NOMO-1 treated with dmso at 0.1 percent for 144 hours (cell line): ENCODE measurements at regions not wholly inside any gene's neighbourhood (a gene's known extent, or its start where the extent isn't known, plus 50 kb on each side); places are given as distances from the start of the nearest gene placed in this dataset.

Experiments
- DNase-seq: peaks from one replicate; lab custom pipeline; 2025; ENCODE audit not compliant: unreplicated experiment; lab: John Stamatoyannopoulos, UW

DNA sequence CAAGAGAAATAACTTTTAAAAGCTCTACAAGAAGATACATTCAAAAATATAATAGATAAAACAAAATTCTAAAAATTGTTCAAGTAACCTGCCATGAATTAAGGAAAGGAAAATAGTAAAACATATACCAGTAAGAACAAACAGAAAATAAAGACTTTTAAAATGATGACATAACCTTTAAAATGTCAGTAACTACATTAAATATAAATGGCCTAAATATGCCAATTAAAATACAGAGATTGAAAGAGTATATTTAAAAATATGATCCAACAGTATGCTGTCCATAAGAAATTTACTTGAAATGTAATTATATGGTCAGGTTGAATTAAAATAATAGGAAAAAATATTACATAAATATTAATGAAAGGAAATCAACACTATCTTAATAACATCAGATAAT, 911.7 kb upstream of the POU3F3 start:
- no peak for DNase-seq

DNA sequence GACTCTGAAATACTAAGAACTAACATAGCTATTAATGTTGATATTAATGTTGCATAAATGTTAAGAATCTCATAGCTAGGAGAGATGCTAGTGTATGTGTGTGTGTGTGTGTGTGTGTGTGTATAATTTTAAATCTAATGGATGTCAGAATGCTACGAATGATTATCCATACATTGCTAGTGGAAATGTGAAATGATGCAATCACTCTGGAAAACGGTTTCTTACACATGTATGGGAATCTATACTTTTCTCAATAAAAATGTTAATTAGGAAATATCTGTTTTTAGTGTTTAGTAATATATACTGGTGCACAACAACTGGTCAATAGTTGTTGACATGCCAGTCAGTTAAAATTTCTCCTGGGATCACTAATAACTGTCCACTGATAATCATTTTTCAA, 908.8 kb upstream of the POU3F3 start:
- DNase-seq: no peak

DNA sequence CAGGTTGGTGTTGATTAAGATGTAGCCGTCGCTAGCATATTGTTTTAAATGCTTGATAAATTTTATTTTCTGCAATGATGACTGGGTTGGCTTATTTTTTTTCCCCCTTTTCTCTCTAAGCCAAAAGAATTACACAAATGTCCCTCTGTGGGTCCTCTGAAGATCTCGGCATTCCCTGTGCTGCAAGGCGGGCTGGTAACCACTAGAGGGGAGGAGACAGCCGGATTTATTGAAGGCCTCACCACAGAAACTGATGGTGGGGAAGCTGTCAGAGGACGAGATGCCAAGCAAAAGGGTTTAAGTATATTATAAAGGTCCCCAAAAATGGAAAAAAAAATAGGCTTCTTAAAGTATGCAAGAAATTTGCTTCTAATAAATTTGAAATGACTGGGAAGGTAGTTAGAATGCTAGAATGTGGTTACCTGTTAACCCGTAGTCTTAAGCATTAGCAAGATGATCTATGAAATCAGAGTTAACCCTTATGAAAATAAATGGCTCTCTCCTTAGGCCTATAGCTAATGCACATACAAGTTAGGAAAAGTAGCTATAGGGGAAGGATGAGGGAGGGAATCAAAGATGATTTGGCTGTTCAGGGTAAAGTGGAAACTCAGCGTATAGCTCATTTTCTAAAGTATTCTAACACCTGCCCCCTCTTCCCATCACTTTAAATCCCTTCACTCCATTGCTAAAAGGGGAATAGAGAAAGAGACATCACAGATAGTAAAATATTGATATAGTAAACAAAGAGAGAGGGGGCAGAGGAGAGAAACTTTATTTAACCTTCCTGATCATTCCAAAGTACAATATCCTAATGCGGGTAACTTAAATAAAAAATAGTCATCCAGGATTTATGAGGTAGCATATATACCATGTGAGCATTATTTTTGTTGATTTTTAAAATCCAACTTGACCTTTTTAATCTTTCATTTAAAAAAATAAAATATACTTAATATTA, 894.5 kb upstream of the POU3F3 start:
- no peak for DNase-seq

DNA sequence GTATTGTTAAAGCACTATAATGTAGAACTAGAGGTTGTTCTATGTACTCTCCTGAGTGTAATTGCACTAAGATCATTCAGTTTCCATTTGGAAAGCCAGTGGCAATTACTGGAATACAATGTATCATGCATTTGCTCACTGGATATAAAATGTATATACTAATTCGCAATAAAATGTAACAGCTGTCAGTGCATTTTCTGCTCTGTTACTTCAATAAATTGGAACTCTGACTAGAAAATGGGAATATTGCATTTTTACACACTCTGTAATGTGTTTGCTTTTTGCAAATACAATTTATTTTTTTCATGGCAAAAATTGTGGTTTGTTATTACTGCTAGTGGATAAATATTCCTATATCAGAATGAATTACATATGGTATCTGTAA, 893.8 kb upstream of the POU3F3 start:
- no peak for DNase-seq

DNA sequence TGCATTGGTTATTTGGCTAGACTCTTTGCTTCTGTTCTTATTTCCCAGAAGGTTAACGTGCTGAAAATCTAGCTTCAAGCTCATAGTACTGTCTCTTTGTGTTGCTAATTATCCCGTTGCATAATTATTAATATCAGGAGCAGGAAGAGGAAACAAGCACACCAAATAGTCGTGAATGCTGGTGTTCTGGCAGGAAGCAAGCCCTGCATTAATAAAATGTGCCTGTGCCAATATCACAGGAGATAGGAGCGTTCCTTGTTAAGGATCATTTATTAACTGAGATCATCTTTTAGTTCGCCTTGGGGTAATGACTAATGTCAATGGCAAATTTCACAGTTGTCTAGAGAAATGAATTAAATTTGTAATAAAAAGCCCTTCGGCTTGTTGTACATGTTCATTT, 893.0 kb upstream of the POU3F3 start:
- no peak for DNase-seq

DNA sequence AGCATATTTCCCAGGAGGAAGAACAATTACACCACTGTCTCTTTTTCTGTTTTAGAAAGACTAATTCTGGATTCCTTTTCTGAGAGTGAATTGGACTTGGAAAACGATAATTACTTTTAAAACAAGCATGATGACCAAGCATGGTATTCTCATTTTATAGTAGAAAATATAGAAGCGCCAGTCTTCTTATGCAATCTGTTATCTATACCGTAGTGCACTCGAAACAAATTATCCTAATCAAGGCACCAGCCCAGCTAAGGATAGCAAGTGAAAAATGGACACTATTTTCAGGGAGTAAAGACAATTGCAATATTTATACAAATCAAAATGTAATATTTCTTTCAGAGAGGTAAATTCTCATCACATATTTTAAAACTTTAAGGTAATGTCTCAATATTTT, 892.1 kb upstream of the POU3F3 start:
- DNase-seq: no peak

DNA sequence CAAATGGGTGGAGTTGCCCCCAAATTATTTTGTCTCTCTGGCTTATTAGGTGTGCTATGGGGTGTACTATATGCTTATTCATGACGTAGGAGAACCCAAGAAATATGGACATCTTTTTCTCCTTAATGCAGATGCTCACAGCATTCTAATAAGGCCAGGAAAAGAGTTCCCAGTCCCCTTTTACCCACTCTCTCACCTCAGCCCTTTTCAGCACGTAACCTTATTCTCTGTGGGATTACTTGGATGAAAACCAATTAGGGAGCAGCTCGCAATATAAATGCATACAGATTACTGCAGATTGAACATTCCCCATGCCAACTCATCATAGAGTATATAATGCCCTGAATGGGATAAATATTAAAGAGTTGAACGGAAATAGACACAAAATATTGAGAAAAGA, 891.2 kb upstream of the POU3F3 start:
- DNase-seq: no peak

DNA sequence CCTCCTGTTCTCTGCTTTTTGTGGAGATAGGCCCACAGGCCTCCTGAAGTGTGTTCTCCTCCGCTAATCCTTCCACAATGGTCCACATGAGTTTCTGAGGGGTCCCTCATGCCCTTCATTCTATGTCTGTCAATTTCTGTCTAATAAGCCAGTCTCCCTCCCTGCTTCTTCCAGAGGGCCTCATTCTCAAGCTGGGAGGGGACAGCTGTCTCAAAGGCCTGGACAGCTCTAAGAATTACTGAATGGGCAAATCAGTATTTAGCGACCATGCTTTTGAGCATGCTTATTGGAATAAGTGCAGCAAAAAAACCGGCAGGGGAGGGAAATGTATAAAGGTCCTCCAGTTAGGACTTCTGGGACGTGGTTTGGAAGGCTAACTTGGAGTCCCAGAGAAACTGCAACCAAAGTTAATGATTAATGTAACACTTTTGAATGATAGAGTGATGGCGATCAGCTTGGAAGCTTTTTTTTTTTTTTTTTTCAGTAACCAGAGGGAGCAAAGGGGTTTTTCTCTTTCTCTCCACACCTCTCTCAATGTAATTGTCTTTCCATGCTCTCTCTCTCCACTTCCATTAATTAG, 890.7 kb upstream of the POU3F3 start:
- no peak for DNase-seq

DNA sequence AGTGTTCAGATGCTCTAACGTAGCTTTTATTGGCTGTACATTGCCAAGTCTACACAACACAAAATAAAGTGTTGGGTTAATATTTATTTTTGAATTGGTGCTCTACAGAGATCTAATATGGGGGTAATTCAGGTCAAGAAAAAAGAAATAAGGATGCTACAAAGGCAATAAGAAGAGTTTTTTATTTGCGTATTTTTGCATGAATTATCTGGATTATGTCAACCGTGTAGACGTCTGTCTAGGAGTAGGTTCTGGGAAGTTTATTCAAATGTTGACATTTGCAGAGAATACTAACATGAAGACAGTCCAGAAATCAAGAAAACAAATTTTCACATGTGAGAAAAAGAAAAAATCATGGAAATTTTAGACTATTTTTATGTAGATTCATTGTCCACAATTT, 876.7 kb upstream of the POU3F3 start:
- DNase-seq: no peak

DNA sequence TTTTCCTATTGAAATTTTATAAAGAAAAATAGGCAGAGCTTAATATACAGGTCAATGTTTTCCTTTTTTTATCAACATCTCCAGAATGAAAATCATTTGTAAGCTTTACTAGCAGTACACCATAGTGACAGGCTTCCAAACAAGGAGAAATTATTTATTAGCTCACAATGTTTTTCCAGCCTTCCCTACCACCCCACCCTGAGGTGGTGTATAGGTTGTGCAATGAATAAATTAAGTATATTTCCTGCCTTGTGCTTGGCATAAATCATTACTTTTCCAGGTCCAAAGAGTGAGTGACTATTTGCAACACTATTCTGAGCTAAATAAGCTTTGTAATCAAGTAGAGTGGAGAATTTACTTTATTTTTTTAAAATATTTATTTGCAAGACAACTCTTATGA, 876.2 kb upstream of the POU3F3 start:
- no peak for DNase-seq

DNA sequence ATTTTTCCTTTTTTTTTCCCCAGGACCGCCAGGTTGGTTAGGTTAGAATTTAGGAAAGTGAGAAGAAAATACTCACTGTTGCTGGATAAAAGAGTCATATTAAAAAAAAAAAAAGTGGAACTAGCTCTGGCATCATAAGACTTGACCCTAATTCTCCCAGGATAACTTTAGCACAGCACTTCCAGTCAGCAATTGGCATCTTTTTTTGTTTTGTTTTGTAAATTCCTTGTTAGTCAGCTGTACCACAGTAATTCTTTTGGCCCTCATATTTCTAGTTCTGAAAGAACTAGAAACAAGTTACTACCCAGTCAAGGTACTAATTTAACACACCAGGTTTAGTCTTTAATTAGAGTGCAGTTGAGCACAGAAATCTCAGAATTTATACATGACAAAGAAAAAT, 873.5 kb upstream of the POU3F3 start:
- no peak for DNase-seq

DNA sequence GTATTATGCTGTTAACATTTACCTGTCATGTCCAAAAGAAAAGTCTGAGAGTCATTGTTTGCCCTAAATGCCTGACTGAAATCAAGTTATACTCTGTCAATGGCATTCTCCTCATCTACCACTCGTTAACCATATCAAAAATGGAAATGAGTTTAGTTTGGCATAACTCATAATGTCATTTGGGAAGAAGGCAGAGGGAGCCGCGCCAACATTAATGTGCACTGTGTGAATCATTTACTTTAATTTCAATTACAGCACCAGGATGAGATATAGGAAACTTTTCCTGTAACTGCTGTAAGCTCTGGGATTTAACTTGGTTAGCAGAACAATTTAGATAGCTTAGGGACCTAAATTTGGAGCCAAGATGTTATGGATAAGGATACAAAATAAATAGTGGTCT, 871.2 kb upstream of the POU3F3 start:
- no peak for DNase-seq

DNA sequence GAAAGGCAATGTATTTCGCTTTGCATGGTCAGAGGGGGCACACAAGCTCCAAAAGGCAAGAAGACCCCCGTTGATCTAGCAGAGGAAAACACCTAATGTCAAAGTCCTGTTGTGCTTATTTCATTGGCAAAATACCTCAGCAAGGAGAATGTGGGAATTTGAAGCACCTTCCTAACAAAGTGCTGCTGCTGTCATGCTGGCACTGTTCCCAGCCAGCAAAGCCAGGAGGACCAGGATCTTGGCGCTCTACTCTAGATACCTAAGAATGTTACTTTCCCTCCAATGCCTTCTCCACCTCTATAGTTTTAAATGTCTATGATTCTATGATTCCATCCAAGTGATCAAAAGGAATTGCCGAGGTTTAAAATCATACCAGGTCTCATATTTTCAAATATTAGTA, 867.9 kb upstream of the POU3F3 start:
- DNase-seq: no peak

DNA sequence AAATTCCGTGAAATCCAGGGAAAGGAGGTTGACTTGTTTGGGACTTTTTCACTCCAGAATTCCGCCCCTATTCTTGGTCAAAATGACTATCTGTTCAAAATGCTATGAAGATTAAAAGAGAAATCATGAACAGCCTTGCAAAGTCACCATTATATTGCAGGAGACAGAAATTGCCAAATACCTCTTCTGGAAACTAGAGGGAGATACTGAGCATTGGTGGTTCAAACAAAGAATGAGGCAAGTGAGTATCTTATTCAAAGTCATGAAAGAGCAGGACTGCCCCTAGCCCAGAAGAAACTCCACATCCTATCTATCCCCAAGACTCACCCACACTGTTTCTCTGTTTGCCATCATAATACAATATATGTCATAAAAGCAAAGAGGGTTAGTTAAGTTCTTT, 862.3 kb upstream of the POU3F3 start:
- DNase-seq: no peak

DNA sequence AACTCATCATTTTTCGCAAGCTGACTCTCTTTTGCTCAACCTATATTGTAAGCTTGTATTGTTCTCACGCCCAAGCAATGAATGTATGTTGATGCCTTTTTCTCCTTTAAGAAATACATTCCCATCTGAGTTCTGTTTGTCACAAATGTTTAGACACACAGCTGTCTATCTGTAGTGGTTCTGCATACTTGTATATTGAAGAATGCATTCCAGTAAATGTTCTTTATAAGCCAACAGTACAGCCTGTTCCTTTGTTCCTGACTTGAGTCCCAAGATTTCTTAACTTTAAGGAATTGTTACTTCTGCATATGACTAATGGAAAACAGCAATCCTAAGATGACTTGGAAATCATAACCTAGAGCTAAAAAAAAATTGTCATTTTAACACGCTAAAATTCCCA, 849.1 kb upstream of the POU3F3 start:
- DNase-seq: no peak

DNA sequence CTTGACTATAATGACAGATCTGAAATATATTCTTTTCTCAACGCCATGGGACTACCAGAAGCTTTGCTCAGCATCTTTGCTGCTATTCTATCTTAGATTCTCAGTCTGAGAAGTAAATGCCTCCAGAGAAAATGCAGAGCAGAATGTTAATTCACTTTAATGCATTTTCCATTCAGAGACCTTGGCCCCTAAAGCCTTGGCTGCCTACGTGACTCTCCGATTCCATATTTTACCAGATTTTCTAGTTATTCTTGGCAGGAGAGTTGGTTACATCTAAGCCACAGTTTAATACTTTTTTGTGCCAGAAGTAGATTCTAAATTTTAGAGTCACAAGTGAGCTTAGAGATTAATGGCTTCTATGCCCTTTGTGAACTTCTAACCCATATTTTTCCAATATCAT, 837.1 kb upstream of the POU3F3 start:
- DNase-seq: no peak

DNA sequence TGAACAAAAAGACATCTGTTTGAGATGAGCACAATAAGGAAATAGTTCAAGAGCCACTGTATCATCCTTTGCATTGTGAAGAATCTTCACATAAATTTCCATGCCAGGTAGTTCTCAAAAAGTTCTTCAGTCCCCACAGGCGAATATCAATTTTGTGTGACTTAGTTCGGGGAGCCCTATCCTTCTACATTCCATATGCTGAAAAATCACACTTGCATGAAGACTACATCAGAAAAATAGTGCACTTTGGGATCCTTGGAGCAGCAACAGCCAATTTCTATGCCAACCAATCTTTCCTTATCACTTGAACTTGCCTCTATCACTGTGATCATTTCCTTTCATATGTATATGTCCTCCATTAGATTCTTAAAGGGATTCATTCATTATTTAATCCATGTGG, 830.6 kb upstream of the POU3F3 start:
- DNase-seq: no peak

DNA sequence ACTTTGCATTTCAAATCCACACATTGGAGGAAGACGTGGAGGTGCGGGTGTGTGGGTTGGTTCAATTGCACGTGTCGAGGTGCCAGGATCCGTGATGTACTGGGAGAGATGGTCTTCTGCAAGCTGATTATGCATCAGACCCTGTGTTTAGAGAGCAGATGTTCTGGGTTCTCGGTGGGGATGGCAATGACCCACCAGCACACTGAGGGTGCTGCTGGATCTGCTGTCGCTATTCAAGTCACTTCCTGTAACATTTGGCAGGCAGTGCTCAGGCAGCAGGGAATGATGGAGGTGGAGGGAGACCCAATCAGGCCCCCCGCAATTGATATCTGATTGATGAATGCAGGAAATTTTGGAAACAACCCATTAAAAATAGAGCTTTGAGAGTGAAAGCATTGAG, 830.1 kb upstream of the POU3F3 start:
- no peak for DNase-seq

DNA sequence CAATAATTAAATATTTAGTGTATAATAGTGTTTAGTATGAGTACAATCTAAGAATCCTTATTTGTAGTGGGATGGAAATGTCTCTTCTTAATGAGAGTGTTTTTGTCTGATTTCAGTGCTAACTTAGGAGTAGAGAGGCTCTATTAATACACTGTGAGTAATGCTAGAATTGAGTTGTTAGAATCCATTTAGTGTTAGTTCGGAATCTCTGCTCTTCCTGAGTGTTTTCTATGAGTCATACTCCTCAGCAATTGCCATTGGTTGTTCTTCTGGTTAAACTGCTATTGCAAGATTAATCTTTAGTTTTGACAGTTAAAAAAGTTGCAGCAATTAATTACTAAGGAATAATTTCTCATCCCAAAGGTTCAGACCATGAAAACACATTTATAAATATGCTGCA, 828.6 kb upstream of the POU3F3 start:
- DNase-seq: no peak

DNA sequence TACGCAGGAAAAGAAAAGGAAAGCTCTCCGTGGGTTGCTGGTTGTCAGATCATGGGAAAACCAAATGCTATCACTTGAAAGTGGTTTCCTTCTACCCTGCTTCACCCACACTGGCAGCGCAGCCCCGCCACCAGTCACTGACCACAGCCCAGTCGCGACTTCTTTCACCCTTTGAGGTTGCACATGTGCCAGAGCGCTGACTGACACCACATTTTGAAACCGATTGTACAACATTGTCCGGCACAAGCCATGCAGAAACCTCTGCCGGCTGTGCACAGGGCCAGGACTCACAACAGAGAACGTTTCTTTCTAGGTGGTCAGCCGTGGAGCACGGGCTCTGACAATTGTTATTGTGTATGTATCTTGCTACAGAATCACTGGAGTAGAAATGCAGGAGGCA, 827.2 kb upstream of the POU3F3 start:
- DNase-seq: no peak

DNA sequence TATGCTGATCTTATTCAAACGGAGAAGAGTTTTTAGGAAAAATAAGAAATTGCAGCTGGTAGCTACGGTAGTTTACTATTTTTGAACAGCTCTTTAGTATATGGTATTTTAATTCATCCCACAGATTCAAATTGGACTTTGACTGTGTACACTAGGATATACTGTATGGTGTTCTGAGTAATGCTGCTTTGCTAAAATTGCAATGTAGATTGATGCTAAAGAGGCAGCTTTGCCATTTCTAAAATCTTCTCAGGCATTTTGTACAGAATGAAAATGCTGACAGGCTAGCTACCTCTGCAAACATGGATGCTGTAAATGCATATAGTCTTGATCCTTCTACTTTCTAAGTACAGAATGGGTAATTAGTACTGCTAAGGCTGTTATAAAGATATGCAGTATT, 826.6 kb upstream of the POU3F3 start:
- DNase-seq: no peak

DNA sequence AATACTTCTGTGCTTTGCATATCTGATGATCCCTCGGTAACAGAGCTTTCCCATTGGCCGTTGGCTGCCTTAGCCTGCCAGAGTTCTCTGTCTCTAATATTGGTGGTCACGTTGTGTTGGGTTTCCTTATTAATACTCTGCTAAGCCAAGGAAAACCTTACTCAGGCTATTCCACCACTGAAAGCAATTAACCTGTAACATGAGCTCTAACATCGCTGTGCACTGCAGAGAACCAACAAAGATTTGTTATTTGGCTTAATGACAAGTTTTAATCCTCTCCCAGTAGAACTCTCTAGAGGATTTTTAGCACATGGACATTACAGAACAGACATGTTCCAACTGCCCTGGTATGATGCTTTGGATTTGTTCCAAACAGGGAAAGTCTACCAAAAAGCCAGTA, 825.9 kb upstream of the POU3F3 start:
- no peak for DNase-seq

DNA sequence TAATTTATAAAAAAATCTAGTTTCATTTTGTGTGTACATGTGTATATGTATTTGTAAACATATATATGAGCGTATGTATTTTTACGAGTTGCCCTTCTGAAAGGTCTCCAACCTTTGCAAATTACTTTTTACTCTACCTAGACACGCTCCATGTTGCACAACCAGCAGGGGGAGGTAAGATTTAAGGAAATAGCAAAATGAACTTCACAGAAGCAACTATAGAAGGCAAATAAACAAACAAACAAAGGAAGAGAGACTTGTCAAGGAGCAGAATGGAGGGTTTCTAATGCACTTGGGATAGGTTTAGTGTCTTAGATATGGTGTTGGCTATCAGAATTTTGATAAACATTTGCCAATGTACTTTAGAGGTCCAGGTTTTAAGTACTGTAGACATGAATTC, 820.5 kb upstream of the POU3F3 start:
- no peak for DNase-seq
